ENCODE measurements at regions not wholly inside any gene's neighbourhood (a gene's known extent, or its start where the extent isn't known, plus 50 kb on each side); places are given as distances from the start of the nearest gene placed in this dataset.

DNA sequence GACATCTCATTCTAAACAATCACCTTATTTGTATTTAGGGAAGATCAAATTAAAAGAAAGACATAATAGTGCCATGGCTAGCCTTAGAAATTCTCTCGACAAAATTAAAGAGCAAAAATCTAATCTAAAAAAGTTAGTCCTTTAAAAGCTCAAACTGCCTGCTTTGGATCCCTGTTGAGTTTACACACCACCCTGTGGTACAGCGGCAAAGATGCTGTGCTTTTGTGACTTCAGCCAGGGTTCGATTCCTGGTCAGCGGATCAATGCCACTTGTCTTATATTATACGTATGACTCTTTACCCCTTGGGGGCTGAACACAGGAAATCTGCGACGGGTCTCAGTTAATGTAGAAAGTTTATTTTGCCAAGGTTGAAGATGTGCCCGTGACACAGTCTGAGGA lies 51.3 kb upstream of the VOPP1 start:
- no peak for DNase-seq

- no peak for DNase-seq
Measured at GRCh38 chr7:55622241-55622640, 49.9 kb upstream of the VOPP1 start.
